ENCODE measurements at regions not wholly inside any gene's neighbourhood (a gene's known extent, or its start where the extent isn't known, plus 50 kb on each side); places are given as distances from the start of the nearest gene placed in this dataset.
"Not testable (repeated sequence)": the region's sequence is repeated elsewhere in the genome, so short reads cannot be mapped to it uniquely, and the experiment has no call there.

DNA sequence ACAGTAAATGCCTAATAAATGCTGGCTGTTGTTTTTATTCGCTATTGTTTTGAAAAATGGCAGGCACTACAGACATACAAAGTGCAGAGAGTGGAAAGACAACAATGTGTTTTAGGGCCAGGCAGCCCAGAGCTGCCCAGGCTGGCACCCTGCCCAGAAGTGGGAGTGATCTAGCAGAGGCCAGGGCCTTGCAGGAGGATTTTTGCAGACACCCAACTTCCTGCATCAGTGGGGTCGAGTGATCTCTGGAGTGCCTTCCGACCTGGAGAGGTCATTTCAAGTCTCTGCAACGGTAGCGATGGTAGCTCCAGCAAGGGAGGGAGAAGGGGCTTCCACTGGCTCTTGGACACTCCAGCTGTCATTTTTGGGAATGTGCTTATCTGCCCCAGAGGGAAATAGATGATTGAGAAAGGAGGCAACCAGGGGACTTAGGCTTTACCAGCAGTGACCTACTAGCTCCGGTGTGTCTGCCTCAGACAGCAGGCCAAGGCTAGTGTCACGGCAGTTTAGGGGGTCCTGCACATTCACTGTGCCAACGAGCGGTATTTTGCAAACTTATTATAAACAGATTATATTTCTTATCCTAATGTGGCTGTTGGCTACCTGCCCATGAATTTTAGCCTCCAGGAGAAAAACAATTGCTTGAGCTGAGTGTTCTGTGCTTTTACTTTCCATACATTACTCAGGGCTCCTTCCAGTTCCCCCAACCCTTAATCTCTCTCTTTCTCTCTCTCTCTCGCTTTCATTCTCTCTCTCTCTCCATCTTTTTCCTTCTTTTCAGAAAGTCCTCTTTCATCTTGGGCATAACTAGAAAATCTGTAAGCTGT lies 153.9 kb upstream of the PLGLB2 start:
- peak; percentile 31 for DNase-seq

DNA sequence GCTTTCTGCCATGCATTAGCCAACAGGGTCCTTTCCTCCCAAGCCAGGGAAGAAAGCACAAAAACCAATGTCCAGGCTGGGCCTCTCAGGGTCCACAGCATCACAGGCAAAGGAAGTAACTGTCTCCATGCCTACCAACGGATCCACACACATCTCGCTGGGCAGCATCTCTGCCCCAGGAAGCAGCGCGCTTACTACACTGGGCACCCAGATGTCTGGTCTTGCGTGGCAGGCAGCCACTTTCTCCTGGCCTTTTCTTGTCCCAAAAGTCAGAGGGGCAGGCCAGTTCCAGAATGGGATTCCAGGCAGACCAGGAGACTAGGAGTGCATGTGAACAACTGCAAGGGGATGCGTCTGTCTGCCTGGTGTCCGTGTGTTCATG lies 153.3 kb upstream of the PLGLB2 start:
- DNase-seq = not testable (repeated sequence)

DNA sequence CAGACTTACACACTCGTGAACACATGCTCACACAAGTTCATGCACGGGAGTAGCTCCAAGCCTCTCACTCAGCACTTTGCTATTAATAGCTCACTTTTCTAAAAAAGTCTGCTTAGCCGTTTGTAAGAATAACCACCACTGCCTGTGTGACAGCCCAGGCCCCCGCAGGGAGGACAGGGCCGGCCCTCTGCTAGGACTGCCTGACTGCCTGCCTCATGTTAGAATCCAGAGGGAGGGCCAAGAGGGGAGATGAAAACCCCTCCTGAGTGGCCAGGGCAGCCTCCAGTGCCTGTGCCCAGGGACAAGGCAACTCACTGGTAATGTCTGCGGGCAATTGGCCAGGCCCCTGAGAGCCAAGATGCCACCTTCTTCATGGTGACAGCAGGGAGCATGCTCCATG lies 152.9 kb upstream of the PLGLB2 start:
- DNase-seq = not testable (repeated sequence)

DNA sequence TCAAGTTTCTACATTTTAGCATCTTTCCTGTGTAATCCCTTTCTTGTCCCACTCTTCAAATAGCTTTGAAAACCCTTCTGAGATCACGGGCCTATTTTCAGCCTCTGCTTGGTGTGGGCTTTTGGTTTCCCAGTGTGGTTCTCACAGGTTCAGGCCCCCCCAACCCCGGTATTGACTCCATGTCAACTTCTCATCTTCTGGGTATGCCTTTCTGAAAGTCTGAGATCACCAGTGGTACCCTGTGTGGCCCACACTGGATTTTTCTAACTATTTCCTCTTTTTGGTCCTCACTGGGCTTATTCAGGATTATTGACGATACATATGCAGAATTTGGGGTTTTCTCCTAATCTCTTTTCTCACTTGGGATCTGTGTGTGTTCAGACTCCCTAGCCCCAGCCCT lies 146.9 kb upstream of the PLGLB2 start:
- DNase-seq = not testable (repeated sequence)

DNA sequence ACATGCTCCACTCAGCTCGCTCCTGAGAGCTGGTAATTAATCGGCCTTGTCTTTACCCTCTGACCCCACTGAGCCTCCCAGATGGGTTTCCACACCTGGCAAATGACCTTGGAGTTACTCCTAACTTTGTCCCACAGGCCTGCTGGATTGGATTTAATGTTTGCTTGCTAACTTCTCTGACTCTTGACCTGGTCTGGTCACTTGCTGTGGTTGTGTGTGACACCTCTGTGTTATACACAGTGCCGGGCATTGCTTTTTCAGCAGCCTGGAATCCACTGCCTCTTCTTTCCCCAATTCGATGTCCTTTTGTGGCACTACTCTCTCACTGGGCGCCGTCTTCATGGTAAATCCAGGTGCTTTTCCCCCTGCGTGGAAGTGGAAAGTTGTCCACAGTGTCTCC lies 145.8 kb upstream of the PLGLB2 start:
- not testable (repeated sequence) for DNase-seq

DNA sequence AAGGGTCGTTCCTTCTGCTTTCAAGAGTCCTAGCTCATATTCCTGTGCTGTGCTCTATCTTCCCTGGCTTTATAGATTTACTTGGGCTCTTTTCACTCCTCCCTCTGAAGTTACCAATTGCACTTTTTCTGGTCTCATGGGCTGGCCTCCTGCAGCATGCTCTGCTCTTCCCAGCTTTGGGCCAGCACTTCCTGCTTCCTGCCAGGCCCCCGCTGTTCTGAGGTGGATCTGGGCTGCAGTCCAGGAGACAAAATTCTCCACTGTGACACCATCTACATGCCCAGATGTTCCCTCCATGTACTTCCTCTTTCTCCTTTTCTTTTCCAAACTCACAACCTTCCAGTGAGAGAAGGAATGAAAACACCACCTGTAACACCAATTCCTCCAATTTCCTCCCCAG lies 145.2 kb upstream of the PLGLB2 start:
- not testable (repeated sequence) for DNase-seq

DNA sequence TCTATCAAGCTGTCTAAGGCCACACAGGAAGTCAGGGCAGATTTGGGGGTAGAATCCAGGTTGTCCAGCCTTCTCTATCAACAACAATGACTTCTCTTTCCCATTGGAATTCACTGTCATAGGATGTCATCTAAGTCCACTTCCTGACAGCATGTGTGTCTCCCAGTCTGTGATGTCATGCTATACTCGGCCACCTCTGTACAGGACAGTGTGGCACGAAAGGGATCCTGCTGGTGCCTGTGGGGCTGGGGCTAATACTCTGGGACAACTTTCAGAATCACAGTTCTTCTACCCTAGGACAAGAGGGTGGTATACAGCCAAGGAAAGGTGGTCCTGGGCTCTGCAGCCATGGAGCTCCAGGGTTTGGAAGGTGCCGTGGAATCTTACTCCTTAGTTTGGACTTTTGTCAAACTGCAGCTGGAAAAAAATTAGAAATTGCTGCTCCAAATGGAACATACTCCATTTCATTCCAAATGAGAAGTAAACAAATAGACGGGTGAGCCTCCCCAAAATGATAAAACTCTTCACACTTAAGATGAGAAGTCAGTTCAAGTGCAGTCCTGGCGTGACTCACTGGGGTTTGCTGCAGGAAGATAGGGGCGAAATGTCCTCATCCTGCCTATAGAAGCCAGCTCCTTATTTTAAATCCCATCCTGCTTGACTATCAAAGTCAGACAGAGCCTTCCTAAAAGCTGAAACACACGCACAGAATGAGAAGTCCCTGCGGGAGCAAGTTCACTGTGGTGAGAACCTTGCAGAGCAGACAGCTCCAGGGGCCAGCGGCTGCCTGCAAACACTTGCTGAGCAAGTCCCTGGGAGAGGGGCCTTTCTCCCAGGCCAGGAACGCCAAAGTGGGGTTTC lies 144.2 kb upstream of the PLGLB2 start:
- peak; percentile 1 for DNase-seq

DNA sequence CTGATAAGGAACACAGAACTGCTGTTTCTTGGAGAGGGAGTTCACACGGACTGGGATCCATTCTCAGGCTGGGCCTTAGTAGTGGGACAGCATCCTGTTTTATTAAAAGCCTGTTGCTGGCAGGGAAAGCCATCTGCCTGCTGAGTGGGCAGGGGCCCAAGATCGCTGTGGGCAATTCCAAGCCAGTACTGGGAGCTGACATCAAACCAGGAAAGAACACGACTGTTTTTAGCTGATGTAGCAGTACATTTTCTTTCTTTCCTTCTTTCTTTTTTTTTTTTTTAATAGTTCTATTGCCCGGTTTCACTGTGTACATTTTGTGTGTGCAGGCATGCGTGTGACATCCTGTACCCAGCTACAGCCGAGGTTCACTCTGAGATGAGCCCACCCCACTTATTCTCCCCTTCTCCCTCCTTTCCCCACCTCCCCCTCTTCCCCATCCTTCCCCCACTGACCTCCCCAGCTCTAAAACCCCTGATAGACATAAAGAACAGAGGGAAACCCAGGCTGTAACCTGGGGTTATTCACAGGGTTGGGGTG lies 143.5 kb upstream of the PLGLB2 start:
- not testable (repeated sequence) for DNase-seq

DNA sequence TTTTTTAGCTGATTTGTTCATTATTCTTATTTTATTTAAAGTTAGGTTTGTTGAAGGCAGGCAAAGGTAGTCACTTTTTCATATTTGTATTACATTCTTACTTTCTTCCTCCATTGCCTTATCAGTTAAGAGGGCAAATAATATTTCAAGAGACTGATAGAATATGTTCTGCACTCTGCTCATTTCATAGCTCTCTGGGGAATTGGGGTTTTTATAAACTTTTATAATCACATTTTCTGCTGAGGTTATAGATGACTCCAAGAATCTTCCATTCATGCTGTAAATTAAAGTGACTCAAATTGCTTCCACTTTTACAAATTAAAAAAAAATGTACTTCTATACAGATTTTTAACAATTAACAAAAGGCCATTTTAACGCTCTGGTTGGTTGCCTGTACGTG lies 142.9 kb upstream of the PLGLB2 start:
- DNase-seq = not testable (repeated sequence)

DNA sequence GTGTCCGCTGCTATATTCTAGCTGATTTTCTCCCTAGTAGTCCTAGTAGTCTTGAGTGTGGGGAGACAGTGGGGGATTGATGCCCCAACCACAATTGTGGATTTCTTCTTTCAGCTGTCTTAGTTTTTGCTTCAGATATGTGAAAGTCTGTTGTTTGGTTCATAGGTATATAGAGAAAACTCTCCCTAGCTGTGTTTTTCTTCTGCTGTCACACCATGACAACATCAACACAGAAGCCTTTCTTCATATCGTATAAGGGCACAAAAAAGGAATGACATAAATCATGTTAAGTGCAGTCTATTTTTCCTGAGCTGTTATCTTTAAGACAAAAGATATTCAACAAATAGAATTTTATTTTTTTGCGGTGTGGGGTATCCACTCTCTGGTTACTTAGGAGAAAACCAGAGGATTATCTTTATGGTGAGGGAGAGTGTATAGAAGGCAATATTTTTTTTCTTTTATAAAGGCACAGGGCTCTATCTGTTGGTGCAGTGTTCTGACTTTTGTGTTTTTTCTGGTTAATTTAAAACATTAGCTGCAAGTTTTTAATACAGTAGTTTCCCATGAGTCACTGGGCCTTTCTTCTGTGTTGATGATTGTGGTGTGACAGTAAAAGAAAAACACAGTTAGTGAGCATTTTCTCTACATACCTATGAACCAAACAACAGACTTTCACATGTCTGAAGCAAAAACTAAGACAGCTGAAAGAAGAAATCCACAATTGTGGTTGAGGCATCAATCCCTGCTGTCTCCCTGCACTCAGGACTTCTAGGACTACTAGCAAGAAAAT lies 139.3 kb upstream of the PLGLB2 start:
- DNase-seq = not testable (repeated sequence)

DNA sequence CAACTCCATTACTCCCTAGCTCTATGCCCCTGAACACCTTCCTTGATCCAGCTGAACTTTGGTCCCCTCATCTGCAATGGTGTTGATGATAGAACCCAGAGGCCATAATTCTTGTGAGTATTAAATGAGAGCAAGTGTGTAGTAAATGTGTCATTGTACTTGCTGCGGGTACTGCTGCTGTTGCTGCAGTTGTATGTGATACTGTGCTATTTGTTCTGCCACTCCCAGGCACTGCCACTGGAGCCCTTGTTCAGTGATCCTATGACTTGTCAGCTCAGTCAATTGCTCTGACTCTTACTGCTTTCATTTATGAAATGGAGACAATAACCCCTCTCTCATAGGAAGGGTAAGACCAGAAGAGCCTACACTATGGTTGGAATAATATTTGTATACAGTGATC lies 136.9 kb upstream of the PLGLB2 start:
- DNase-seq = not testable (repeated sequence)

DNA sequence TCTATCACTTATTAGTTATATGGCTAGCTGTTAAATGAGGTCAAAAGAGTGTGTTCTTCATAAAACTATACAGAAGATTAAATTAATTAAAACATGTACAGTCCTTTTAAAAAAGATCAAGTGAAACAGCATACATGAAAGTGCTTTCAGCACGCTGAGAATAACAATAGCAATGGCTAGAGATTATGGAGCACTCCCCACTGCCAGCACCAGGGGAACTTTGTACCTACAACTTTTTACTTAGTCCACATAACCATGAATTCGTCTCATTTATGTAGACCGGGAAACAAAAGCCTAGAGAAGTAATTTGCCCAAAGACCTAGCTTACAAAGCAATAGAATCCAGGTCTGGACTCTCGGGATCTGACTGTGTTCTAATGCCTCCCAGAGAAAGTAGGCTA lies 136.5 kb upstream of the PLGLB2 start:
- DNase-seq = not testable (repeated sequence)

DNA sequence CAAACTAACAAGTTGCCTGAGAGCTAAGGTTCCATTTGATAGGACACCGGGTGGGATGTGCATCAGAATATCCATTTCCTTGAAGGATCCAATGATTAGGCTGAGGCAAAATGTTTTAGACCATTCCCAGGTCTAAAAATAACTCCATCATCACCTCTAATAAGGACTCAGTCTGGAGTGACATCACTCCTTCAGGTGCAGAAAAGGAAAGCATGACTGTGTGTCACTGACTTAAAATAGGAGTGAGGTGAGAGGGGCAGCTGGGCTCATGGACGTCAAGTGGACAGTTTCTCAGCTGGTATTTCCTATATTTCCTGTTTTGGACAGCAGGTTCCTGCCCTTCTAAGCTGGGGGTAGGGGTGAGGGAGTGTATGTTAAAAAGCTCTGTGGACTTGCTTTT lies 135.9 kb upstream of the PLGLB2 start:
- DNase-seq = not testable (repeated sequence)

DNA sequence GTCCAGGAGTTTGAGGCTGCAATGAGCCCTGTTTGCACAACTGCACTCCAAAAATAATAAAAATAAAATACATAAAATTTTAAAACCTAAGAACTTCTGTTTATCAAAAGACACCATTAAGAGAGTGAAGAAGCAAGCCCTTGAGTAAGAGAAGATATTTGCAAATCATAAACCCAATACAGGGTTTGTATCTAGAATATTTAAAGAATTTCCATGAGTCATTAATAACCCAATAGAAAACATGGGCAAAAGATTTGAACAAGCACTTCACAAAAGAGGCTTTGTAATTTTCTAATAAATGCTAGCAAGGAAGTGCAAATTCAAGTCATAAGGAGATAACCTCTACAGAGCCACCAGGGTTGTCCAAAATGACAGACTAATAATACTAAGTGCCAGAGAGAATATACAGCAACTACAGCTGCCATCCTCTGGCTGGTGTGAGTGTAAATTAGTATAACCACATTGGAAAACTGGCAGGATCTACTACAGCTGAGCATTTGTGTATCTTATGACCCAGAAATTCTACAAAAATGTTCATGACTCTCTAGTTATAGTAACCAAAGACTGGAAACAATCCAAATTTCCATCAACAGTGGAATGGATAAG lies 133.0 kb upstream of the PLGLB2 start:
- not testable (repeated sequence) for DNase-seq

DNA sequence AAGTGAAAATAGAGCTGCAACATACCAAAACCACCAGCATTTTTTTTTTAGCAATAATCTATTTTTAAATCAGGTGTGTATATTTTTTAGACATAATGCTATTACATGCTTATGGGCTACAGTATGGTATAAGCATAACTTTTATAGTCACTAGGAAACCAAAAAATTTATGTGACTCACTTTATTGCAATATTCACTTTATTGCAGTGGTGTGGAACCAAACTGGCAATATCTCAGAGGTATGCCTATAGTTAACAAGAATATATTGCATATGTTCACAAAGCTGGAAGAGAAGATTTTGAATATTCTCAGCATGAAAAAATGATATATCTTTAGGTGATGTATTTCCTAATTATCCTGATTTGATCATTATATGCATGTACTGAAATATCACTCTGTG lies 128.8 kb upstream of the PLGLB2 start:
- not testable (repeated sequence) for DNase-seq

DNA sequence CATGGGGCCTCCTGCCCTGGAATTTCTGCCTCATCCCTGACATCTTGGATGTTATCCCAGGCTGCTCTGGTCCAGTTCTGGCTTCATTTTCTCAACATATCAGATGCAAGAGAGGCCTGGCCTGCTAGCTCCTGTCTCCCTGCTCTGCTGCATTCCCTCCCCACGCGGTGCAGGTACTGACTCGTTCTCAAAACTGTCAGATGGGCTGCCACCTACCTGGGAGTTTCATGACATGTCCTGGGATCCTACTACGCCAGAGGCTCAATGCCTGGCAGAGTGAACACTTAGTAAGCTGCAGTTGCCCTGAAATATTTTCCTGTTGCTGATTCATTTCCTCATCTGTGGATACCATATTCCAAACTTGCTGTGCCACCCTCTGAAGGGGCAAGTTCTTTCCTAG lies 126.7 kb upstream of the PLGLB2 start:
- not testable (repeated sequence) for DNase-seq

DNA sequence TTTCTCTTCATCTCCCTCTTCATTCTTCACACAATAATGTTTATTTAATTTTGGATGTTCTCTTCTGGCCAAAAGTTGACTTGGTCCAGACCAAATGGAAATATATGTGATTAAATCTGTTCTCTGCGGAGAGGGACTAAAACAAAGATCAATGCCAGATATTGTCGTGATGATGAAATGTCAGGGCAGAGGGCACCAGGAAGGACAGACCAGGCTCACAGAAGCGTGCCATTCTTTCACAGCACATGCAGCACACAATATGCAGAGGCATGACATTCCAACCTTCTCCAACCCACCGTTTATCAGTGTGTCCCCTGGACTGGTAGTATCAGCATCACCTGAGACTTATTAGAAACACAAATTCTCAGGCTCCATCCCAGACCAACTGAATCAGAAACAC lies 125.2 kb upstream of the PLGLB2 start:
- not testable (repeated sequence) for DNase-seq

DNA sequence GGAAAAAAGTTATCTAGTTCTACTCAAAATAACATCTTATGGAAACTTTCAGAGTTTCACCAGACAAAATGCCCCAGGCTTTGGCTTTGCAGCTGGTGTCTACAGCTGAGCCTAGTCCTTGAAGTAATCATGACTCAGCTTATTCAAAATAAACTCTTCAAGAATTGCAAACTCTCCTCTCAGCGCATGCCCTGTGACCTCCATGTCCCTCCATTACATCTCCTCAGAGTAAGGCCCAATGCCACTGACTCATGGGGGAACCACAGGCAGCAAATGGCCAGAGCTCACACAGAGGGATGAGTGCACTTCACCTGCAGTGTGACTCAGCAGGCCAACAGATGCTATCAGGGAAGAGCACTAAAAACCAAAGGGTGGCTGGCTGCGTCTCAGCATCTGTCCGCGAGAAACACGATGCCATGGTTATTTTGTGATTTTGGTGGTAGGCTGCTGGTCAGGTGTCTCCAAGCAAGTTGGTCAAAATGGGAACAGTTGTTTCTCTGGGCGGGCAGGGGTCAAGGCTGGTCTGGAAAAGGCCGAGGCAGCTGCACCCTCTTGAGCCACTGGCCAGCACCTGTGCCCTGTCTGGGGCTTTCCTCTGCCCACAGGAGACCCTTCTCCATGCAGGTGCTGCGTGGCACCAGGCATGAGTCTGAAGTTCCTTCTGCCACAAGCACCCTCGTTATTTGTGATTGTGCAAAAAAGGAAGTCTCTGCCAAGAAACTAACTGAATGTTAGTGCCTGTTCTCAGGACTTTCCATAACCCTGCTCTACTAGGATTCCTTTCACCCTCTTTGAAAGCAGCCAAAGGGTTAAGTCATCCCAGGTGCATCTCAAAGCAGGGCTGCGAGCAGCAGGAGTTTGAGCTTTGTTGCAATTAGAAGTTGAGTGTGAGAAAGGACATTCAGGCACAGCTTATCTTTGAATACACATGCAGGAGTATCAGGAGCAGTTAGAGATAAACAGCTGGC lies 118.1 kb upstream of the PLGLB2 start:
- DNase-seq = peak; percentile 28

DNA sequence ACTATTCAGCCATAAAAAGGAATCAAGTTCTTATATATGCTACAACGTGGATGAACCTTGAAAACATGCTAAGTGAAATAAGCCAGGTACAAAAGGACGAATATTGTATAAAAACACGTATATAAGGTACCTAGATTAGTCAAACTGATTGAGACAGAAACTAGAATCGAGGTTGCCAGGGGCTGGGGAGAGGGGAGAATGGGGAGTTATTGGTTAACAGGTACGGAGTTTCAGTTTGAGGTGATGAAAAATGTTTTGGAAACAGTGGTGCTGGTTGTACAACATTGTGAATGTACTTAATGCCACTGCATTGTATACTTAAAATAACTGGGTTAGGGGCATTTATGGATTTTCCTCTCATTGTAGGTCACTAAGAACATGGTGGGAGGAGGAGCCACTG lies 117.0 kb upstream of the PLGLB2 start:
- DNase-seq = not testable (repeated sequence)

DNA sequence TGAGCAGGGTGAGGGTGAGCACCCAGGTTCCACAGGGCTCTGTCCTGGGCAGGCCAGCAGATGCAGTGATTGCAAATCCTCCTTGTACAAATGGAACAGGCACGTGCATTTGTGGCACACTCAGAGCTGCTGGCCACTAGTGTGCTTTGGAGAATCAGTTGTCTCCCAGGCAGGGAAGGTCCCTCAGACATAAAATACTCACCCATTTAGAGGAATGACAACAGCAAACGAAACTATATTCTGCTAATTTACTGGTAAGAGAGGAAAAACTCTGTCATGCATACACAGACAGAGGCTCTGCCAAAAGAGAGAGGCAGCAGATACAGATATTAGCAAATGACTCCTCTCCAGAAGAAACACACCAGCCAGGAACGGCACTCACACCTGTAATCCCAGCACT lies 116.5 kb upstream of the PLGLB2 start:
- not testable (repeated sequence) for DNase-seq

All from CD4-positive, alpha-beta T cell treated with Interleukin-17A for 4 hours (primary cell).